PC-9 (cell line): ENCODE measurements at regions not wholly inside any gene's neighbourhood (a gene's known extent, or its start where the extent isn't known, plus 50 kb on each side); places are given as distances from the start of the nearest gene placed in this dataset.

ENCODE experiments used
- EZH2 ChIP-seq: fragments of 200-600 bp; sonication (generic); IDR thresholded peaks from 2 replicates; pipeline ENCODE4 v1.8.0; 2017; ENCODE audit warnings: antibody characterized with exemption, low read depth
- TF ChIP-seq, protein P1 (sequence below): fragments of 200-600 bp; sonication (generic); conservative IDR thresholded peaks from 2 replicates; pipeline ENCODE4 v1.6.1; 2017; ENCODE audit warnings: mixed run types, antibody characterized with exemption, mild to moderate bottlenecking, moderate library complexity

DNA sequence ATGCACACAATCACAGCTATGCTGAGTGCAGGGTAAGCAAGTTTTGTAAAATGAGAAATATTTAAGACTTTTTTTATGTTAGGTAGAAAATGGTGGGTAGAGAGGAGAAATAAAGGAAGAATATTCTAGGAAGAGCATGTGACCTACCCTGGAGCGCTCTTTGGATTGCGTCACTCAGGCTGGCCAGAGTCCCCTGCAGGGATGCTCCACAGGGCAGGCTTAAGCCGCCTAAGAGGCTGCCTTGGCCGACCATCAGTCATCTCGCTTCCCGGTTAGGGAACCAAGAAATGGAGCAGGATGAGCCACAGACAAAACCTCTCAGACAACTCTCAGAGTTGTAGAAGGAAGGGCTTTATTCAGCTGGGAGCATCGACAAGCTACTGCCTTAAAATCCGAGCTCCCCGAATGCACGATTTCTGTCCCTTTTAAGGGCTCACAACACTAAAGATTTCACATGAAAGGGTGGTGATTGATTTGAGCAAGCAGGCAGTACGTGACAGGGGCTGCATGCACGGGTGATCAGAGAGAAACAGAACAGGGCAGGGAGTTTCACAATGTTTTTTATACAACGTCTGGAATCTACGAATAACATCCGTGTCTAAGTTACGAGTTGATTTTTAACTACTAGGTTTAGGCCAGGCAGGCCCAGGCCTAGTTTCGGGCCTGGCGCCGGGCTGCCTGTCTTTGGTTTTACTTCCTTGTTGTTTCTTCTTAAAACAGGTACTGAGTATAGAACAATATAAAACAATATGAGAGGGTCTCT is 1072.0 kb downstream of the CBLN2 start:
- TF ChIP-seq, protein P1, sequence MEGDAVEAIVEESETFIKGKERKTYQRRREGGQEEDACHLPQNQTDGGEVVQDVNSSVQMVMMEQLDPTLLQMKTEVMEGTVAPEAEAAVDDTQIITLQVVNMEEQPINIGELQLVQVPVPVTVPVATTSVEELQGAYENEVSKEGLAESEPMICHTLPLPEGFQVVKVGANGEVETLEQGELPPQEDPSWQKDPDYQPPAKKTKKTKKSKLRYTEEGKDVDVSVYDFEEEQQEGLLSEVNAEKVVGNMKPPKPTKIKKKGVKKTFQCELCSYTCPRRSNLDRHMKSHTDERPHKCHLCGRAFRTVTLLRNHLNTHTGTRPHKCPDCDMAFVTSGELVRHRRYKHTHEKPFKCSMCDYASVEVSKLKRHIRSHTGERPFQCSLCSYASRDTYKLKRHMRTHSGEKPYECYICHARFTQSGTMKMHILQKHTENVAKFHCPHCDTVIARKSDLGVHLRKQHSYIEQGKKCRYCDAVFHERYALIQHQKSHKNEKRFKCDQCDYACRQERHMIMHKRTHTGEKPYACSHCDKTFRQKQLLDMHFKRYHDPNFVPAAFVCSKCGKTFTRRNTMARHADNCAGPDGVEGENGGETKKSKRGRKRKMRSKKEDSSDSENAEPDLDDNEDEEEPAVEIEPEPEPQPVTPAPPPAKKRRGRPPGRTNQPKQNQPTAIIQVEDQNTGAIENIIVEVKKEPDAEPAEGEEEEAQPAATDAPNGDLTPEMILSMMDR: no peak
- no peak for TF ChIP-seq EZH2
